HEK293 (cell line): ENCODE measurements at regions not wholly inside any gene's neighbourhood (a gene's known extent, or its start where the extent isn't known, plus 50 kb on each side); places are given as distances from the start of the nearest gene placed in this dataset.

Source experiments
- CTCF ChIA-PET: fragments of 350-600 bp; formaldehyde crosslinking; extraction: SDS; loops from one replicate; lab custom pipeline; 2021; ENCODE audit warnings: antibody characterized with exemption; lab: Yijun Ruan, JAX
- POLR2A ChIA-PET: fragments of 300-600 bp; formaldehyde crosslinking; extraction: SDS; loops from one replicate; lab custom pipeline; 2020; ENCODE audit warnings: antibody characterized with exemption, inconsistent platforms; lab: Yijun Ruan, JAX
- H3K27ac ChIP-seq: fragments of 200-500 bp; sonication (Bioruptor generic); 2 replicates; pipeline ENCODE4 v1.5.1; 2014; ENCODE audit warnings: low read depth, low read length, control low read depth, inconsistent platforms; ENCODE audit errors: extremely low read depth
- H3K36me3 ChIP-seq, 2 experiments: fragments of 200-500 bp in 1 of 2; sonication (Bioruptor generic) in 1 of 2; 1 replicate in 1 of 2; 2 replicates in 1 of 2; pipeline ENCODE4 v1.5.1; 2014 to 2017; ENCODE audit warnings: inconsistent platforms in 2 of 2, low read length in 2 of 2; ENCODE audit not compliant: control insufficient read depth in 2 of 2, insufficient read depth in 1 of 2
- H3K4me1 ChIP-seq: fragments of 200-500 bp; sonication (Bioruptor generic); 2 replicates; pipeline ENCODE4 v1.5.1; 2014; ENCODE audit warnings: mild to moderate bottlenecking, low read length, inconsistent platforms; ENCODE audit not compliant: control insufficient read depth, insufficient read depth
- H3K4me3 ChIP-seq: 2 replicates; pipeline ENCODE4 v1.5.1; 2011; ENCODE audit warnings: low read depth, mild to moderate bottlenecking, control low read depth, low read length, moderate library complexity
- H3K9me3 ChIP-seq: fragments of 200-500 bp; sonication (Bioruptor generic); 2 replicates; pipeline ENCODE4 v1.5.1; 2014; ENCODE audit warnings: low read depth, low read length, inconsistent platforms; ENCODE audit not compliant: control insufficient read depth, insufficient read depth
- GFI1B ChIP-seq: fragments of 450-650 bp; formaldehyde crosslinking; IDR thresholded peaks from 2 replicates; pipeline ENCODE4 v1.5.1; 2016; ENCODE audit warnings: missing biosample characterization, missing genetic modification characterization
- KLF10 ChIP-seq: fragments of 450-650 bp; IDR thresholded peaks from 2 replicates; pipeline ENCODE4 v1.5.1; 2018; ENCODE audit warnings: missing biosample characterization, mild to moderate bottlenecking, missing genetic modification characterization
- SCRT2 ChIP-seq: fragments of 450-650 bp; formaldehyde crosslinking; IDR thresholded peaks from 2 replicates; pipeline ENCODE4 v1.5.1; 2016; ENCODE audit warnings: missing biosample characterization, missing genetic modification characterization
- SETDB1 ChIP-seq: IDR thresholded peaks from one replicate; pipeline ENCODE4 v1.6.1; 2017; ENCODE audit warnings: mild to moderate bottlenecking, low read length, moderate library complexity, mixed read lengths; ENCODE audit not compliant: insufficient read length
- ZBTB48 ChIP-seq: fragments of 450-650 bp; formaldehyde crosslinking; IDR thresholded peaks from 2 replicates; pipeline ENCODE4 v1.5.1; 2016; ENCODE audit warnings: missing biosample characterization, missing genetic modification characterization
- ZNF114 ChIP-seq: fragments of 450-650 bp; formaldehyde crosslinking; IDR thresholded peaks from 2 replicates; pipeline ENCODE4 v1.5.0; 2017; ENCODE audit warnings: missing biosample characterization, missing genetic modification characterization
- ZNF121 ChIP-seq: fragments of 450-650 bp; formaldehyde crosslinking; IDR thresholded peaks from 2 replicates; pipeline ENCODE4 v1.5.1; 2016; ENCODE audit warnings: missing biosample characterization, missing genetic modification characterization
- ZNF138 ChIP-seq: fragments of 450-650 bp; formaldehyde crosslinking; IDR thresholded peaks from 2 replicates; pipeline ENCODE4 v1.5.1; 2016; ENCODE audit warnings: missing biosample characterization, missing genetic modification characterization, borderline replicate concordance
- ZNF157 ChIP-seq: fragments of 450-650 bp; formaldehyde crosslinking; IDR thresholded peaks from 2 replicates; pipeline ENCODE4 v1.5.1; 2016; ENCODE audit warnings: missing biosample characterization, missing genetic modification characterization
- ZNF2 ChIP-seq: fragments of 450-650 bp; formaldehyde crosslinking; IDR thresholded peaks from 2 replicates; pipeline ENCODE4 v1.5.1; 2016; ENCODE audit warnings: missing biosample characterization, missing genetic modification characterization
- ZNF292 ChIP-seq: fragments of 450-650 bp; formaldehyde crosslinking; IDR thresholded peaks from 2 replicates; pipeline ENCODE4 v1.5.1; 2016; ENCODE audit warnings: low read depth, missing biosample characterization, missing genetic modification characterization, borderline replicate concordance
- ZNF311 ChIP-seq: fragments of 450-650 bp; formaldehyde crosslinking; IDR thresholded peaks from 2 replicates; pipeline ENCODE4 v1.5.1; 2017; ENCODE audit warnings: missing biosample characterization, missing genetic modification characterization, borderline replicate concordance
- ZNF350 ChIP-seq: fragments of 450-650 bp; formaldehyde crosslinking; IDR thresholded peaks from 2 replicates; pipeline ENCODE4 v1.5.0; 2017; ENCODE audit warnings: missing biosample characterization, mild to moderate bottlenecking, missing genetic modification characterization
- ZNF501 ChIP-seq: fragments of 450-650 bp; formaldehyde crosslinking; IDR thresholded peaks from 2 replicates; pipeline ENCODE4 v1.5.1; 2016; ENCODE audit warnings: missing biosample characterization, missing genetic modification characterization
- ZNF529 ChIP-seq: fragments of 450-650 bp; formaldehyde crosslinking; IDR thresholded peaks from 2 replicates; pipeline ENCODE4 v1.5.1; 2017; ENCODE audit warnings: missing genetic modification characterization, missing biosample characterization; ENCODE audit not compliant: insufficient replicate concordance
- ZNF549 ChIP-seq: fragments of 450-650 bp; IDR thresholded peaks from 2 replicates; pipeline ENCODE4 v1.5.1; 2018; ENCODE audit warnings: missing biosample characterization, missing genetic modification characterization, mild to moderate bottlenecking, inconsistent platforms, moderate library complexity
- ZNF555 ChIP-seq: fragments of 450-650 bp; formaldehyde crosslinking; conservative IDR thresholded peaks from 2 replicates; pipeline ENCODE4 v1.5.1; 2017; ENCODE audit warnings: missing biosample characterization, mild to moderate bottlenecking, missing genetic modification characterization, inconsistent platforms
- ZNF623 ChIP-seq: fragments of 450-650 bp; formaldehyde crosslinking; IDR thresholded peaks from 2 replicates; pipeline ENCODE4 v1.5.1; 2016; ENCODE audit warnings: missing biosample characterization, missing genetic modification characterization
- ZNF626 ChIP-seq: fragments of 450-650 bp; sonication (Bioruptor Pico); formaldehyde crosslinking; IDR thresholded peaks from 2 replicates; pipeline ENCODE4 v1.5.1; 2018; ENCODE audit warnings: missing biosample characterization, missing genetic modification characterization, inconsistent platforms
- ZNF776 ChIP-seq: fragments of 450-650 bp; formaldehyde crosslinking; IDR thresholded peaks from 2 replicates; pipeline ENCODE4 v1.5.0; 2017; ENCODE audit warnings: missing biosample characterization, missing genetic modification characterization, borderline replicate concordance
- ZNF830 ChIP-seq: fragments of 450-650 bp; IDR thresholded peaks from 2 replicates; pipeline ENCODE4 v1.5.0; 2018; ENCODE audit warnings: missing biosample characterization, missing genetic modification characterization, low read depth, mild to moderate bottlenecking, moderate library complexity
- TF ChIP-seq, protein P1 (sequence below): fragments of 450-650 bp; formaldehyde crosslinking; IDR thresholded peaks from 2 replicates; pipeline ENCODE4 v1.5.1; 2016; ENCODE audit warnings: missing biosample characterization, missing genetic modification characterization
- TF ChIP-seq, protein P2 (sequence below): fragments of 450-650 bp; formaldehyde crosslinking; IDR thresholded peaks from 2 replicates; pipeline ENCODE4 v1.5.1; 2016; ENCODE audit warnings: missing biosample characterization, missing genetic modification characterization
- TF ChIP-seq, protein P3 (sequence below): fragments of 450-650 bp; formaldehyde crosslinking; IDR thresholded peaks from 2 replicates; pipeline ENCODE4 v1.5.1; 2016; ENCODE audit warnings: missing biosample characterization, missing genetic modification characterization
- TF ChIP-seq, protein P4 (sequence below): fragments of 450-650 bp; formaldehyde crosslinking; IDR thresholded peaks from 2 replicates; pipeline ENCODE4 v1.5.1; 2017; ENCODE audit warnings: missing biosample characterization, mild to moderate bottlenecking, missing genetic modification characterization, moderate library complexity

DNA sequence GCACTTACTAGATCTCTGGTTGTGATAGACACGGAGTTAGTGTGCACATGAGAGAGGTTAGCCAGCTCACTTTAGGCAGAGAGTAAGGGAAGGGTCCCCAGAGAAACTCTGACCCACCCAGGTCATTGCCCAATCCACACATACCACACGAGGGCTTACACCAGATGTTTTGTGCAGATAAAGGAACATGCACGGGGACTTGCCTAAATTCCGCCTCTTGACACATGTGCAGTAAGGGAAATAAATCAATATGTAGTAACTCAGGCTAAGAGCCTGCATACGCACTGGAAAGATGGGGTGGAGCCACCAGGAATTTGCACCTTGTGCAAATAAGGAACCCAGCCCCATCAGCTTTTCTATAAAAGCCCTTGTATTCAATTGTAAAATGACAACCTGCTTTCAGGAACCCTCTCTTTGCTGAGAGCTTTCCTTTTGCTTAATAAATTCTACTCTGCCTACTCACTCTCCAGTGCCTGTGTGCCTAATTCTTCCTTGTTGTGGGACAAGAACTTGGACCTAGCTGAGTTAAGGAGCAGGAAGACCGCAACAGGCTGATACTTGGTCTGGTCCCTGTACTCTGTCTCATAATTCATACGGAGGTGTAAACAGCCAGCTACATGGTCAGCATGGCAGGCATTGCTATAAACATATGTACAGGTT is 120.2 kb downstream of the EMP1 start:
- TF ChIP-seq SCRT2 (tag by site-specific recombination) (no peak), SETDB1 (peak; percentile 92), ZNF157 (no peak), ZNF623 (tag by site-specific recombination) (no peak), ZNF121 (tag by site-specific recombination) (no peak), KLF10 (no peak), ZNF626 (no peak)
- TF ChIP-seq, protein P1, sequence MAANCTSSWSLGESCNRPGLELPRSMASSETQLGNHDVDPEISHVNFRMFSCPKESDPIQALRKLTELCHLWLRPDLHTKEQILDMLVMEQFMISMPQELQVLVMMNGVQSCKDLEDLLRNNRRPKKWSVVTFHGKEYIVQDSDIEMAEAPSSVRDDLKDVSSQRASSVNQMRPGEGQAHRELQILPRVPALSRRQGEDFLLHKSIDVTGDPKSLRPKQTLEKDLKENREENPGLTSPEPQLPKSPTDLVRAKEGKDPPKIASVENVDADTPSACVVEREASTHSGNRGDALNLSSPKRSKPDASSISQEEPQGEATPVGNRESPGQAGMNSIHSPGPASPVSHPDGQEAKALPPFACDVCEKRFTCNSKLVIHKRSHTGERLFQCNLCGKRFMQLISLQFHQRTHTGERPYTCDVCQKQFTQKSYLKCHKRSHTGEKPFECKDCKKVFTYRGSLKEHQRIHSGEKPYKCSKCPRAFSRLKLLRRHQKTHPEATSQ (tag by site-specific recombination): no peak
- ChIA-PET CTCF (interaction anchor here (1.4 kb wide), 1 partner anchor 82 kb away, joined by 5 read pairs; no protein-coding TSS in a partner anchor), POLR2A (no interaction called here)

DNA sequence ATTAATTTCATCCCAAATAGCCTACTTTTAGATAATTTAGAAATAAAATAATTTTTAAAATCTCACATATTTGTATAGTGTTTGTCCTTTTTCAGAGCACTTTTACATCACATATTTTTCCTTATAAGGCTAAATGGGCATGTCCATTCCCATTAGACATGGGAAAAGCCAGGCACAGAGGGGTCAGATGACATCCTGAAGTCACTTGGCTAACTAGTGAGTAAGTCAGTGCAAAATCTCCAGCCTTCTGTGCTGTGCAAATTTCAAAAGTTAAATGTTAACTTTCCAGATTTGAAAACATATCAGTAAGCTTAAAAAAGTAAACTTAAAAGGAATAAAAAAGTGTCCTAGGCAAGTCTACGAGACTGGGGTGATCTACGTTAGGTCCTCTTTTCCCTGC is 117.4 kb downstream of the EMP1 start:
- no peak overlapping the region for H3K4me3 ChIP-seq
- no peak overlapping the region for H3K27ac ChIP-seq
- no peaks in the 10 kb centered on the region for H3K4me1 ChIP-seq
- TF ChIP-seq, protein P2, sequence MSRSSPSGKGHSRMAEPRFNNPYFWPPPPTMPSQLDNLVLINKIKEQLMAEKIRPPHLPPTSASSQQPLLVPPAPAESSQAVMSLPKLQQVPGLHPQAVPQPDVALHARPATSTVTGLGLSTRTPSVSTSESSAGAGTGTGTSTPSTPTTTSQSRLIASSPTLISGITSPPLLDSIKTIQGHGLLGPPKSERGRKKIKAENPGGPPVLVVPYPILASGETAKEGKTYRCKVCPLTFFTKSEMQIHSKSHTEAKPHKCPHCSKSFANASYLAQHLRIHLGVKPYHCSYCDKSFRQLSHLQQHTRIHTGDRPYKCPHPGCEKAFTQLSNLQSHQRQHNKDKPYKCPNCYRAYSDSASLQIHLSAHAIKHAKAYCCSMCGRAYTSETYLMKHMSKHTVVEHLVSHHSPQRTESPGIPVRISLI: no peak
- no peak for TF ChIP-seq ZNF350 (tag by site-specific recombination)
- TF ChIP-seq GFI1B (tag by site-specific recombination): no peak
- TF ChIP-seq ZNF776 (tag by site-specific recombination): no peak
- TF ChIP-seq ZNF138 (tag by site-specific recombination): no peak
- ChIA-PET POLR2A (no interaction called here), CTCF (interaction anchor here (0.8 kb wide), 1 partner anchor 14 kb away, joined by 3 read pairs; no protein-coding TSS in a partner anchor)
- H3K9me3 ChIP-seq: no peaks in the 10 kb centered on the region
- H3K36me3 ChIP-seq: no peaks in the 10 kb centered on the region

More for the DNA sequence above, 120.2 kb downstream of the EMP1 start:
- H3K36me3 ChIP-seq: no peaks in the 10 kb centered on the region
- H3K9me3 ChIP-seq: no peaks in the 10 kb centered on the region
- H3K4me3 ChIP-seq: no peak overlapping the region
- no peaks in the 10 kb centered on the region for H3K4me1 ChIP-seq
- H3K27ac ChIP-seq: no peak overlapping the region

DNA sequence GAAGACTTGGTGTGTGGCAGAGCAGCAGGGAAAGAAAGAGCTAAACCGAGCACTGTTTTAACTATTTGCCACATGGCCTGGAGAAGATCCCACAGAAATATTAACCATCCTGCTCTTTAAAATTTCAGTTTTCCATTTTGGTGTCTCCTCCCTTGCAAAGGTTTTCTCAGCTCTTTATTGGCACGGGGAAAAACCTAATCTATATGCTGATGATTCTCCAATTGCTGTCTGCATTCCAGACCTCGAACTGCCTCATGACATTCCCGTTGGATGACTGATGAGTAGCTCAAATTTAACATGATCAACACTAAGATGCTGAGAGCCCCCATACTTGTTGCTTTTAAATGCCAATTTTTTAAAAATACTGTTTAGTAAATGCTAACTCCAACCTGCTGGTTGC is 115.0 kb downstream of the EMP1 start:
- H3K4me1 ChIP-seq: no peaks in the 10 kb centered on the region
- CTCF ChIA-PET: interaction anchor here (0.8 kb wide), 1 partner anchor 428 kb away, joined by 3 read pairs; no protein-coding TSS in a partner anchor
- no peak overlapping the region for H3K4me3 ChIP-seq
- POLR2A ChIA-PET: no interaction called here
- no peak overlapping the region for H3K27ac ChIP-seq
- H3K36me3 ChIP-seq: no peaks in the 10 kb centered on the region
- no peaks in the 10 kb centered on the region for H3K9me3 ChIP-seq
- TF ChIP-seq, protein P3, sequence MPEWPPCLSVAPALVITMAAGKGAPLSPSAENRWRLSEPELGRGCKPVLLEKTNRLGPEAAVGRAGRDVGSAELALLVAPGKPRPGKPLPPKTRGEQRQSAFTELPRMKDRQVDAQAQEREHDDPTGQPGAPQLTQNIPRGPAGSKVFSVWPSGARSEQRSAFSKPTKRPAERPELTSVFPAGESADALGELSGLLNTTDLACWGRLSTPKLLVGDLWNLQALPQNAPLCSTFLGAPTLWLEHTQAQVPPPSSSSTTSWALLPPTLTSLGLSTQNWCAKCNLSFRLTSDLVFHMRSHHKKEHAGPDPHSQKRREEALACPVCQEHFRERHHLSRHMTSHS: no peak
- TF ChIP-seq ZNF830 (tag by site-specific recombination): no peak
- TF ChIP-seq ZNF292 (tag by site-specific recombination): no peak
- TF ChIP-seq, protein P2: no peak
- TF ChIP-seq ZNF555 (tag by site-specific recombination): no peak
- TF ChIP-seq ZNF549 (tag by site-specific recombination): no peak
- TF ChIP-seq, protein P4, sequence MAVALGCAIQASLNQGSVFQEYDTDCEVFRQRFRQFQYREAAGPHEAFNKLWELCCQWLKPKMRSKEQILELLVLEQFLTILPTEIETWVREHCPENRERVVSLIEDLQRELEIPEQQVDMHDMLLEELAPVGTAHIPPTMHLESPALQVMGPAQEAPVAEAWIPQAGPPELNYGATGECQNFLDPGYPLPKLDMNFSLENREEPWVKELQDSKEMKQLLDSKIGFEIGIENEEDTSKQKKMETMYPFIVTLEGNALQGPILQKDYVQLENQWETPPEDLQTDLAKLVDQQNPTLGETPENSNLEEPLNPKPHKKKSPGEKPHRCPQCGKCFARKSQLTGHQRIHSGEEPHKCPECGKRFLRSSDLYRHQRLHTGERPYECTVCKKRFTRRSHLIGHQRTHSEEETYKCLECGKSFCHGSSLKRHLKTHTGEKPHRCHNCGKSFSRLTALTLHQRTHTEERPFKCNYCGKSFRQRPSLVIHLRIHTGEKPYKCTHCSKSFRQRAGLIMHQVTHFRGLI (tag by site-specific recombination): no peak
- TF ChIP-seq ZNF529 (tag by site-specific recombination): no peak
- no peak for TF ChIP-seq ZBTB48 (tag by site-specific recombination)
- TF ChIP-seq ZNF114 (tag by site-specific recombination): no peak
- no peak for TF ChIP-seq ZNF311 (tag by site-specific recombination)
- no peak for TF ChIP-seq ZNF2 (tag by site-specific recombination)
- TF ChIP-seq ZNF501: no peak
